ENCODE measurements at regions not wholly inside any gene's neighbourhood (a gene's known extent, or its start where the extent isn't known, plus 50 kb on each side); places are given as distances from the start of the nearest gene placed in this dataset.

GRCh38 chr13:81615031-81615430, 1274.1 kb upstream of the SPRY2 start:
- no peaks in the 10 kb centered on the region for H3K79me2 ChIP-seq (ENCODE audit: control insufficient read depth, insufficient read depth, low read length)
- no peaks in the 10 kb centered on the region for H3K27me3 ChIP-seq (replicated peaks in 1 of 4; ENCODE audit: control extremely low read depth in 1 of 4, control insufficient read depth in 3 of 4, insufficient read depth in 4 of 4, low read length in 3 of 4)
- H3K4me2 ChIP-seq (replicated peaks; ENCODE audit: low read depth, low read length, poor library complexity, severe bottlenecking): no peak overlapping the region
- Mint-ChIP-seq H3K27ac (no peak overlapping the region), H3K4me1 (no peaks in the 10 kb centered on the region), H3K9me3 (ENCODE audit: insufficient read depth) (peaks cover 6% of the 10 kb centered on the region), H3K27me3 (no peaks in the 10 kb centered on the region), H3K4me3 (no peak overlapping the region)
- no peaks in the 10 kb centered on the region for H3K36me3 ChIP-seq (replicated peaks in 1 of 2; ENCODE audit: control extremely low read depth in 1 of 2, control insufficient read depth in 1 of 2, extremely low read depth in 1 of 2, insufficient read depth in 2 of 2, low read length in 1 of 2)
- ChIA-PET POLR2A (no interaction called here), CTCF (no interaction called here)
- TF ChIP-seq CTCF (IDR thresholded peaks at IDR 0.05) (no peak), EZH2 (IDR thresholded peaks at IDR 0.05; ENCODE audit: borderline replicate concordance, insufficient read depth, low read depth, low read length, poor library complexity, severe bottlenecking) (no peak)
- 100% methylated on average over 1 of the region's 2 CpGs for WGBS (ENCODE audit: insufficient coverage)
- intact Hi-C loops (cut with micrococcal nuclease): no loop called here
- no peak overlapping the region for H3K9ac ChIP-seq (ENCODE audit: low read length)
- no peaks in the 10 kb centered on the region for H3K9me3 ChIP-seq (ENCODE audit: control extremely low read depth in 1 of 3, control insufficient read depth in 2 of 3, insufficient read depth in 1 of 3, low read length in 2 of 3)
- DNase-seq: no peak
- ATAC-seq (ENCODE audit: low read depth): no peak
- no peaks in the 10 kb centered on the region for H4K20me1 ChIP-seq (ENCODE audit: control insufficient read depth, insufficient read depth, low read length, poor library complexity, severe bottlenecking)
- H2AFZ ChIP-seq (ENCODE audit: insufficient read depth, low read depth, low read length, poor library complexity, severe bottlenecking): no peak overlapping the region
- no peak overlapping the region for H3K27ac ChIP-seq (ENCODE audit: low read length in 2 of 2)
- no peaks in the 10 kb centered on the region for H3K4me1 ChIP-seq (ENCODE audit: control insufficient read depth in 2 of 2, insufficient read depth in 2 of 2, low read length in 2 of 2)
- H3K4me3 ChIP-seq (ENCODE audit: control extremely low read depth in 1 of 5, extremely low read depth in 1 of 5, insufficient read depth in 1 of 5, low read depth in 2 of 5, low read length in 4 of 5): no peak overlapping the region

GRCh38 chr13:81610644-81611043, 1269.7 kb upstream of the SPRY2 start:
- DNase-seq: no peak
- ChIA-PET CTCF (no interaction called here), POLR2A (no interaction called here)
- TF ChIP-seq EZH2 (IDR thresholded peaks at IDR 0.05; ENCODE audit: borderline replicate concordance, insufficient read depth, low read depth, low read length, poor library complexity, severe bottlenecking) (no peak), CTCF (IDR thresholded peaks at IDR 0.05) (no peak)
- intact Hi-C loops (cut with micrococcal nuclease): no loop called here
- H3K4me1 ChIP-seq (ENCODE audit: control insufficient read depth in 2 of 2, insufficient read depth in 2 of 2, low read length in 2 of 2): no peaks in the 10 kb centered on the region
- Mint-ChIP-seq H3K27ac (no peak overlapping the region), H3K27me3 (no peaks in the 10 kb centered on the region), H3K4me3 (no peak overlapping the region), H3K9me3 (ENCODE audit: insufficient read depth) (peaks cover 4% of the 10 kb centered on the region), H3K4me1 (no peaks in the 10 kb centered on the region)
- no peak overlapping the region for H3K9ac ChIP-seq (ENCODE audit: low read length)
- peaks cover 0 to 5% (median 0%) of the 10 kb centered on the region in 3 donors for H3K9me3 ChIP-seq (ENCODE audit: control extremely low read depth in 1 of 3, control insufficient read depth in 2 of 3, insufficient read depth in 1 of 3, low read length in 2 of 3)
- H3K79me2 ChIP-seq (ENCODE audit: control insufficient read depth, insufficient read depth, low read length): no peaks in the 10 kb centered on the region
- no peaks in the 10 kb centered on the region for H3K27me3 ChIP-seq (replicated peaks in 1 of 4; ENCODE audit: control extremely low read depth in 1 of 4, control insufficient read depth in 3 of 4, insufficient read depth in 4 of 4, low read length in 3 of 4)
- no peaks in the 10 kb centered on the region for H3K36me3 ChIP-seq (replicated peaks in 1 of 2; ENCODE audit: control extremely low read depth in 1 of 2, control insufficient read depth in 1 of 2, extremely low read depth in 1 of 2, insufficient read depth in 2 of 2, low read length in 1 of 2)
- no peak overlapping the region for H2AFZ ChIP-seq (ENCODE audit: insufficient read depth, low read depth, low read length, poor library complexity, severe bottlenecking)
- H3K4me3 ChIP-seq (ENCODE audit: control extremely low read depth in 1 of 5, extremely low read depth in 1 of 5, insufficient read depth in 1 of 5, low read depth in 2 of 5, low read length in 4 of 5): no peak overlapping the region
- WGBS (ENCODE audit: insufficient coverage): no CpG with 5 or more reads among the region's 1 CpG
- no peaks in the 10 kb centered on the region for H4K20me1 ChIP-seq (ENCODE audit: control insufficient read depth, insufficient read depth, low read length, poor library complexity, severe bottlenecking)
- no peak for ATAC-seq (ENCODE audit: low read depth)
- H3K4me2 ChIP-seq (replicated peaks; ENCODE audit: low read depth, low read length, poor library complexity, severe bottlenecking): no peak overlapping the region
- H3K27ac ChIP-seq (ENCODE audit: low read length in 2 of 2): no peak overlapping the region
